GM23338 (cell line): ENCODE measurements at regions not wholly inside any gene's neighbourhood (a gene's known extent, or its start where the extent isn't known, plus 50 kb on each side); places are given as distances from the start of the nearest gene placed in this dataset.

Experiments used
- CREB1 ChIP-seq: fragments of 250-450 bp; sonication (Bioruptor Pico); IDR thresholded peaks from 2 replicates; pipeline ENCODE4 v1.5.0; 2020; ENCODE audit warnings: low read depth, mild to moderate bottlenecking, moderate library complexity
- CTCF ChIP-seq, 2 experiments: fragments of 200-600 bp in 1 of 2; sonication (generic) in 1 of 2; conservative IDR thresholded peaks; 2 replicates each; pipeline versions ENCODE4 v1.5.1 to v1.6.1; 2016 to 2017; ENCODE audit warnings: antibody characterized with exemption in 2 of 2, low read depth in 2 of 2, mild to moderate bottlenecking in 2 of 2, moderate library complexity in 1 of 2
- EZH2 ChIP-seq: fragments of 200-600 bp; sonication (generic); IDR thresholded peaks from one replicate; pipeline ENCODE4 v1.8.0; 2017; ENCODE audit warnings: antibody characterized with exemption, mild to moderate bottlenecking, low read depth; ENCODE audit not compliant: unreplicated experiment
- JUNB ChIP-seq: IDR thresholded peaks from one replicate; pipeline ENCODE4 v1.6.1; 2016; ENCODE audit warnings: antibody characterized with exemption; ENCODE audit not compliant: unreplicated experiment
- NANOG ChIP-seq: IDR thresholded peaks from 2 replicates; pipeline ENCODE4 v1.6.1; 2016; ENCODE audit warnings: antibody characterized with exemption, borderline replicate concordance
- POLR2AphosphoS5 ChIP-seq: IDR thresholded peaks from 2 replicates; pipeline ENCODE4 v1.6.1; 2016; ENCODE audit warnings: antibody characterized with exemption, low read depth
- REST ChIP-seq: IDR thresholded peaks from one replicate; pipeline ENCODE4 v1.6.1; 2018; ENCODE audit warnings: antibody characterized with exemption; ENCODE audit not compliant: unreplicated experiment
- STAT1 ChIP-seq: IDR thresholded peaks from one replicate; pipeline ENCODE4 v1.6.1; 2016; ENCODE audit warnings: antibody characterized with exemption; ENCODE audit not compliant: unreplicated experiment
- ZNF114 ChIP-seq: fragments of 250-450 bp; sonication (Bioruptor Pico); IDR thresholded peaks from 2 replicates; pipeline ENCODE4 v1.5.0; 2020; ENCODE audit warnings: mild to moderate bottlenecking, moderate library complexity
- ZNF331 ChIP-seq: fragments of 250-450 bp; sonication (Bioruptor Pico); IDR thresholded peaks from 2 replicates; pipeline ENCODE4 v1.5.0; 2020; ENCODE audit warnings: low read depth, mild to moderate bottlenecking, moderate library complexity
- ZNF462 ChIP-seq: fragments of 250-450 bp; sonication (Bioruptor Pico); IDR thresholded peaks from 2 replicates; pipeline ENCODE4 v1.5.0; 2020; ENCODE audit warnings: mild to moderate bottlenecking, moderate library complexity

- TF ChIP-seq ZNF462, result no peak
- TF ChIP-seq NANOG, result no peak
- no peak for TF ChIP-seq ZNF331 (CRISPR knock-in tag)
- TF ChIP-seq STAT1, result no peak
- no peak for TF ChIP-seq JUNB
- no peak for TF ChIP-seq REST
- no peak for TF ChIP-seq ZNF114
- no peak for TF ChIP-seq POLR2AphosphoS5
- no peak for TF ChIP-seq CREB1 (CRISPR knock-in tag)
- TF ChIP-seq EZH2, result no peak
- TF ChIP-seq CTCF (conservative IDR thresholded peaks at IDR 0.05; ENCODE audit: low read depth in 2 of 2), result no peak
These were observed 459.7 kb downstream of the CDH2 start (continued) for GRCh38 chr18:27717250-27717649.
